Suprapubic skin (tissue), 4 donors: ENCODE measurements at regions not wholly inside any gene's neighbourhood (a gene's known extent, or its start where the extent isn't known, plus 50 kb on each side); places are given as distances from the start of the nearest gene placed in this dataset.
"Not testable (repeated sequence)": the region's sequence is repeated elsewhere in the genome, so short reads cannot be mapped to it uniquely, and the experiment has no call there.

Experiments
- DNase-seq, 2 donors: peaks; one replicate each; pipeline ENCODE4 v3.0.0-alpha.2; 2019; ENCODE audit warnings: low spot score in 2 of 2
- H3K27ac ChIP-seq: fragments of 200-600 bp; sonication (generic); one replicate; pipeline ENCODE4 v1.5.1; 2019
- H3K27me3 ChIP-seq: fragments of 200-600 bp; sonication (generic); one replicate; pipeline ENCODE4 v1.5.1; 2019
- H3K36me3 ChIP-seq: fragments of 200-600 bp; sonication (generic); one replicate; pipeline ENCODE4 v1.5.1; 2019
- H3K4me1 ChIP-seq: fragments of 200-600 bp; sonication (generic); one replicate; pipeline ENCODE4 v1.5.1; 2019
- H3K4me3 ChIP-seq: fragments of 200-600 bp; sonication (generic); one replicate; pipeline ENCODE4 v1.5.1; 2019; ENCODE audit warnings: mild to moderate bottlenecking
- H3K9me3 ChIP-seq: fragments of 200-600 bp; sonication (generic); one replicate; pipeline ENCODE4 v1.5.1; 2019
- EP300 ChIP-seq: sonication (generic); formaldehyde crosslinking; IDR thresholded peaks from one replicate; pipeline ENCODE4 v1.6.1; 2017; ENCODE audit warnings: antibody characterized with exemption
- POLR2A ChIP-seq, 2 donors: fragments of 450-650 bp; IDR thresholded peaks; one replicate each; pipeline ENCODE4 v1.6.1; 2017; ENCODE audit warnings: antibody characterized with exemption in 2 of 2, mild to moderate bottlenecking in 2 of 2, moderate library complexity in 2 of 2
- POLR2AphosphoS5 ChIP-seq, 3 donors: sonication (generic); formaldehyde crosslinking; IDR thresholded peaks; one replicate each; pipeline ENCODE4 v1.6.1; 2017; ENCODE audit warnings: antibody characterized with exemption in 3 of 3
- WGBS: methylation state at CpG from one replicate; pipeline ENCODE4 v1.1.5; 2018; 5-methylcytosine and 5-hydroxymethylcytosine counted together
- TF ChIP-seq, protein P1 (sequence below), 2 donors: fragments of 200-600 bp in 1 of 2; fragments of 450-650 bp in 1 of 2; sonication (generic) in 1 of 2; IDR thresholded peaks; one replicate each; pipeline ENCODE4 v1.5.1; 2016 to 2019; ENCODE audit warnings: antibody characterized with exemption in 2 of 2, mild to moderate bottlenecking in 1 of 2, moderate library complexity in 1 of 2

DNA sequence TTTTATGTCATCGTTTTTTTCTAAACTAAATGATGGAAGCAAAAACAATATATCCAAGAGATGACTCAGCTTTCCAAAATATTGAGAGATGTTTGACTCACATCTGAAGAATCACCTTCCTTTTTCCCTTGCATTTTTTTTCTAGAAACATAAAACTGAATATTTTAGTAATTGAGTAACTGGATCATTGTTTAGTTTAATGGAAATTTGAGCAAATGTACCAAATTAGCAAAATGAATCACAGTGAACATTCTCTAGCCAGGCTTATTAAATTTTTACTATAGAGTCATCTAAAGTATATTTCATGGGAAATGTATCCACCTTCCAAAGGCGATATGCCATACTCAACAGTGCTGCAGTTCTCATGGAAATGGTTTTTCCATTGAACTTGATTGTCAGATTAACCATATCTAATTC, 145.5 kb downstream of the TENT5A start:
- TF ChIP-seq, protein P1, sequence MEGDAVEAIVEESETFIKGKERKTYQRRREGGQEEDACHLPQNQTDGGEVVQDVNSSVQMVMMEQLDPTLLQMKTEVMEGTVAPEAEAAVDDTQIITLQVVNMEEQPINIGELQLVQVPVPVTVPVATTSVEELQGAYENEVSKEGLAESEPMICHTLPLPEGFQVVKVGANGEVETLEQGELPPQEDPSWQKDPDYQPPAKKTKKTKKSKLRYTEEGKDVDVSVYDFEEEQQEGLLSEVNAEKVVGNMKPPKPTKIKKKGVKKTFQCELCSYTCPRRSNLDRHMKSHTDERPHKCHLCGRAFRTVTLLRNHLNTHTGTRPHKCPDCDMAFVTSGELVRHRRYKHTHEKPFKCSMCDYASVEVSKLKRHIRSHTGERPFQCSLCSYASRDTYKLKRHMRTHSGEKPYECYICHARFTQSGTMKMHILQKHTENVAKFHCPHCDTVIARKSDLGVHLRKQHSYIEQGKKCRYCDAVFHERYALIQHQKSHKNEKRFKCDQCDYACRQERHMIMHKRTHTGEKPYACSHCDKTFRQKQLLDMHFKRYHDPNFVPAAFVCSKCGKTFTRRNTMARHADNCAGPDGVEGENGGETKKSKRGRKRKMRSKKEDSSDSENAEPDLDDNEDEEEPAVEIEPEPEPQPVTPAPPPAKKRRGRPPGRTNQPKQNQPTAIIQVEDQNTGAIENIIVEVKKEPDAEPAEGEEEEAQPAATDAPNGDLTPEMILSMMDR (IDR thresholded peaks at IDR 0.05), result no peak
- TF ChIP-seq POLR2A (IDR thresholded peaks at IDR 0.05), result no peak
- TF ChIP-seq POLR2AphosphoS5 (IDR thresholded peaks at IDR 0.05), result no peak
- no peak for TF ChIP-seq EP300
- 77% methylated on average over 2 of the region's 2 CpGs for WGBS
- DNase-seq, result no peak
- Histone ChIP-seq H3K9me3 (no peaks in the 10 kb centered on the region), H3K27ac (no peak overlapping the region), H3K4me3 (no peak overlapping the region), H3K36me3 (no peaks in the 10 kb centered on the region), H3K27me3 (no peaks in the 10 kb centered on the region), H3K4me1 (no peaks in the 10 kb centered on the region)

GRCh38 chr6:81605526-81605925, 147.0 kb downstream of the TENT5A start:
- no peak for DNase-seq
- no peaks in the 10 kb centered on the region for H3K4me1 ChIP-seq
- no peak overlapping the region for H3K4me3 ChIP-seq
- no peaks in the 10 kb centered on the region for H3K27me3 ChIP-seq
- H3K36me3 ChIP-seq, result no peaks in the 10 kb centered on the region
- no peak overlapping the region for H3K27ac ChIP-seq
- WGBS, result 96% methylated on average over 1 of the region's 1 CpG
- TF ChIP-seq, protein P1 (IDR thresholded peaks at IDR 0.05), result no peak
- TF ChIP-seq POLR2AphosphoS5 (IDR thresholded peaks at IDR 0.05) (no peak), POLR2A (IDR thresholded peaks at IDR 0.05) (no peak), EP300 (no peak)
- no peaks in the 10 kb centered on the region for H3K9me3 ChIP-seq

- WGBS, result 92% methylated on average over 2 of the region's 2 CpGs
- TF ChIP-seq, protein P1 (IDR thresholded peaks at IDR 0.05), result no peak
- TF ChIP-seq POLR2AphosphoS5 (IDR thresholded peaks at IDR 0.05) (no peak), POLR2A (IDR thresholded peaks at IDR 0.05) (no peak), EP300 (no peak)
- no peaks in the 10 kb centered on the region for H3K4me1 ChIP-seq
- H3K9me3 ChIP-seq, result no peaks in the 10 kb centered on the region
- H3K4me3 ChIP-seq, result no peak overlapping the region
- no peak overlapping the region for H3K27ac ChIP-seq
- H3K27me3 ChIP-seq, result no peaks in the 10 kb centered on the region
- DNase-seq, result no peak
- H3K36me3 ChIP-seq, result no peaks in the 10 kb centered on the region
Measured at GRCh38 chr6:81601918-81602317, 150.6 kb downstream of the TENT5A start.

DNA sequence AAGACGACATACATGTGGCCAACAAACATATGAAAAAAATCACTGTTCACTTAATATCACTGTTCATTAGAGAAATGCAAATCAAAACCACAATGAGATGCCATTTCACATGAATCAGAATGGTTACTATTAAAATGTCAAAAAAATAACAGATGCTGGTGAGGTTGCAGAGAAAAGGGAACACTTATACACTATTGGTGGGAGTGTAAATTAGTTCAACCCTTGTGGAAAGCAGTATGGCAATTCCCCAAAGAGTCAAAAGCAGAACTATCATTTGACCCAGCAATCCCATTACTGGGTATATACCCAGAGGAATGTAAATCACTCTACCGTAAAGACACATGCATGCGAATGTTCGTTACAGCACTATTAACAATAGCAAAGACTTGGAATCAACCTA, 152.0 kb downstream of the TENT5A start:
- H3K27ac ChIP-seq, H3K27me3 ChIP-seq, H3K9me3 ChIP-seq, H3K4me3 ChIP-seq, H3K36me3 ChIP-seq, DNase-seq, H3K4me1 ChIP-seq: not testable (repeated sequence)
- 85% methylated on average over 4 of the region's 4 CpGs for WGBS

- 85% methylated on average over 2 of the region's 2 CpGs for WGBS
- Histone ChIP-seq H3K4me1 (peaks cover 4% of the 10 kb centered on the region), H3K4me3 (no peak overlapping the region), H3K27me3 (no peaks in the 10 kb centered on the region), H3K27ac (no peak overlapping the region), H3K36me3 (no peaks in the 10 kb centered on the region), H3K9me3 (no peaks in the 10 kb centered on the region)
- no peak for DNase-seq
- TF ChIP-seq, protein P1 (IDR thresholded peaks at IDR 0.05), result no peak
- TF ChIP-seq EP300, result no peak
- no peak for TF ChIP-seq POLR2A (IDR thresholded peaks at IDR 0.05)
- no peak for TF ChIP-seq POLR2AphosphoS5 (IDR thresholded peaks at IDR 0.05)
Measured at GRCh38 chr6:81594501-81594900, 158.0 kb downstream of the TENT5A start.

DNA sequence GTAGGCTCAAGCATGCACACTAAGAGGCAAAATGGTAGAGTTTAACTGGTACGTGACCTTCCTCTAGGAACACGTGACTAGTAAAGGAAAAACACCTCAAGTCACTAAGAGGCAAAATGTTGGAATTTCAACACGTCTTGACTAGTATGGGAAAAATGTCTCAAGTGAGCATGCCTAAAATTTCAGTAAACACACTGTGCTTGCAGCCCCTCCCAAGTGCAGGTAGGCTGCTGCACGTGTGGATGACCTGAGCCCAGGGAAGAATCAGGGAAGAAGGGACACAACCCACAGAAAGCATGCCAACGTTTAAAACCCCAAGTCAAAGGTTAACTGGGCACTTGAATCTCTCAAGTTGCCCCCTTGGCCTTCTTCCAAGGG, 162.2 kb downstream of the TENT5A start:
- TF ChIP-seq EP300 (no peak), POLR2A (IDR thresholded peaks at IDR 0.05) (no peak), POLR2AphosphoS5 (IDR thresholded peaks at IDR 0.05) (no peak)
- TF ChIP-seq, protein P1 (IDR thresholded peaks at IDR 0.05), result no peak
- H3K9me3 ChIP-seq, result no peaks in the 10 kb centered on the region
- no peaks in the 10 kb centered on the region for H3K27me3 ChIP-seq
- H3K4me1 ChIP-seq, result peaks cover 4% of the 10 kb centered on the region
- H3K36me3 ChIP-seq, result no peaks in the 10 kb centered on the region
- H3K4me3 ChIP-seq, result no peak overlapping the region
- no peak overlapping the region for H3K27ac ChIP-seq
- WGBS, result 51% methylated on average over 5 of the region's 5 CpGs
- no peak for DNase-seq
